ENCODE measurements at regions not wholly inside any gene's neighbourhood (a gene's known extent, or its start where the extent isn't known, plus 50 kb on each side); places are given as distances from the start of the nearest gene placed in this dataset.
"Not testable (repeated sequence)": the region's sequence is repeated elsewhere in the genome, so short reads cannot be mapped to it uniquely, and the experiment has no call there.

GRCh38 chr3:104263477-104263876 is 1103.2 kb upstream of the ALCAM start:
- H3K4me3 ChIP-seq (ENCODE audit: low read depth, low read length): no peak overlapping the region
- TF ChIP-seq, protein P1, sequence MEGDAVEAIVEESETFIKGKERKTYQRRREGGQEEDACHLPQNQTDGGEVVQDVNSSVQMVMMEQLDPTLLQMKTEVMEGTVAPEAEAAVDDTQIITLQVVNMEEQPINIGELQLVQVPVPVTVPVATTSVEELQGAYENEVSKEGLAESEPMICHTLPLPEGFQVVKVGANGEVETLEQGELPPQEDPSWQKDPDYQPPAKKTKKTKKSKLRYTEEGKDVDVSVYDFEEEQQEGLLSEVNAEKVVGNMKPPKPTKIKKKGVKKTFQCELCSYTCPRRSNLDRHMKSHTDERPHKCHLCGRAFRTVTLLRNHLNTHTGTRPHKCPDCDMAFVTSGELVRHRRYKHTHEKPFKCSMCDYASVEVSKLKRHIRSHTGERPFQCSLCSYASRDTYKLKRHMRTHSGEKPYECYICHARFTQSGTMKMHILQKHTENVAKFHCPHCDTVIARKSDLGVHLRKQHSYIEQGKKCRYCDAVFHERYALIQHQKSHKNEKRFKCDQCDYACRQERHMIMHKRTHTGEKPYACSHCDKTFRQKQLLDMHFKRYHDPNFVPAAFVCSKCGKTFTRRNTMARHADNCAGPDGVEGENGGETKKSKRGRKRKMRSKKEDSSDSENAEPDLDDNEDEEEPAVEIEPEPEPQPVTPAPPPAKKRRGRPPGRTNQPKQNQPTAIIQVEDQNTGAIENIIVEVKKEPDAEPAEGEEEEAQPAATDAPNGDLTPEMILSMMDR (IDR thresholded peaks at IDR 0.05; ENCODE audit: low read depth, low read length, missing control alignments): no peak
- no peak for DNase-seq (ENCODE audit: low read depth)

- not testable (repeated sequence) for H3K4me3 ChIP-seq (ENCODE audit: low read depth, low read length); DNase-seq (ENCODE audit: low read depth)
These were observed 1100.5 kb upstream of the ALCAM start for GRCh38 chr3:104266219-104266618.

DNA sequence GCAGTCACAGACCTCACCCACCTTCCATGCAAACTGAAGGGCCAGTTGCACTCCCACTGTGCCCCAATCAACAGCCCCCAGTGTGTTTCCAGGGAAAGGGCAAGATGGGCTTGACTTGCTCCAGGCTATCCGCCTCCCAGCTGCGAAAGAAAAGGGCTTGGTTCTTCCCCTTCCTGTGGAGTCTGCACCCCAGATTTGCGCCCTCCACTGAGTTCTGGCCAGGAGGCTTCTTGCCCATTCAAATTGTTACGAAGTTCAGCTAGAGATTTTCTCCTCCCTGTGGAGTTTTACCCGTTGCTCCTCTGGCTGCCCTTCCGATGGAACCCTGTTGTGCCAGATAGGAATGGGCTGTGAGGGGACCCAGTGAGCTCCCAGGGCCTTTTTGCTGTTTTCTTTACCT is 1096.9 kb upstream of the ALCAM start:
- TF ChIP-seq, protein P1 (IDR thresholded peaks at IDR 0.05; ENCODE audit: low read depth, low read length, missing control alignments): no peak
- H3K4me3 ChIP-seq (ENCODE audit: low read depth, low read length): no peak overlapping the region

DNA sequence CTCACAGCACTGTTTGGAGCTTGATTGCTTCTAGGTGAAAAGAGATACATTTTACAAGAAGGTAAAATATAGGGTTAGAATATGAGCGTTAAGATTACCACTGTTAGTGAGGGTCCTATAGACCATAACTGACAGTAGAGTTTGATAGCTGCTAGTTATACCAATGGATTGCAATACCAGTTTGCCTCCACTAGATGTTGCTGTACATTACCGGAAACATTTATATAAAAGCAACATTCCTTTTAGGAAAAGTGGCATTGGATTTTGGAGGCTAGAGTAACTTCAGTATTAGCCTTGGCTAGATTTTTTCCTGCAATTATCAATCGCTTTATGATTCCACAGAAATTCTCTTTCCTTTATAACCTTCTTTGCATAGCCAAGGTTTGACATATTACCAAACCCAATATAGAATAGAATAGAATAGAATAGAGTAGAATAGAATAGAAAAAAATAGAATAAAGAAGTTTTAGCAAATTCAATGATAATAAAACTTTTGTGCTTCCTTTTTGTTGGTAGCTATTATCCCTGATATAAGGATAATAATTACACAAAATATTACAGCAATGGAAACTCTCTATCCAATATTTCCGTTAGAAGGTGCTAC is 1093.6 kb upstream of the ALCAM start:
- no peak for DNase-seq (ENCODE audit: low read depth)
- H3K4me3 ChIP-seq (ENCODE audit: low read depth, low read length): no peak overlapping the region
- TF ChIP-seq, protein P1 (IDR thresholded peaks at IDR 0.05; ENCODE audit: low read depth, low read length, missing control alignments): peak; percentile 76

More for the DNA sequence above, 1096.9 kb upstream of the ALCAM start:
- no peak for DNase-seq (ENCODE audit: low read depth)

GRCh38 chr3:104275199-104275598 is 1091.5 kb upstream of the ALCAM start:
- TF ChIP-seq, protein P1 (IDR thresholded peaks at IDR 0.05; ENCODE audit: low read depth, low read length, missing control alignments): no peak
- DNase-seq (ENCODE audit: low read depth): no peak
- no peak overlapping the region for H3K4me3 ChIP-seq (ENCODE audit: low read depth, low read length)

DNA sequence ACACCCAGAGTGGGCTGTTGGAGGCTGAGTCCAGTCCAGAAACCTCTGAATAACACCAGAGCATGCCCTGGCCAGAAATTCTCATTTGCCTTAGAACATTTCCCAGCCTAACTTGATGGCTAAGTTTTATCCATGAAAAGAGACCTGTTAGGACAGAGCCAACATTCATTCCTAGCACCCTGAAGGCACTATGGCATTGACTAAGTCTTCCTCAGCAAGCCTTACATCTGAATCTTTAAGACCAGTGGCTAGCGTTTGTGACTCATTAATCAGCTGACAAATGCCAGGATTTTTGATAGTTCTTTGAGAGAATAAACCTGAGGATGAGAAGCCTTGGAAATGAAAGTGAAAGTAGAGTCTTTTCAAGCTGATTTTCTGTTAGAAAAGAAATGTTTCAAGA is 1087.1 kb upstream of the ALCAM start:
- TF ChIP-seq, protein P1 (IDR thresholded peaks at IDR 0.05; ENCODE audit: low read depth, low read length, missing control alignments): no peak
- H3K4me3 ChIP-seq (ENCODE audit: low read depth, low read length): no peak overlapping the region
- no peak for DNase-seq (ENCODE audit: low read depth)

DNA sequence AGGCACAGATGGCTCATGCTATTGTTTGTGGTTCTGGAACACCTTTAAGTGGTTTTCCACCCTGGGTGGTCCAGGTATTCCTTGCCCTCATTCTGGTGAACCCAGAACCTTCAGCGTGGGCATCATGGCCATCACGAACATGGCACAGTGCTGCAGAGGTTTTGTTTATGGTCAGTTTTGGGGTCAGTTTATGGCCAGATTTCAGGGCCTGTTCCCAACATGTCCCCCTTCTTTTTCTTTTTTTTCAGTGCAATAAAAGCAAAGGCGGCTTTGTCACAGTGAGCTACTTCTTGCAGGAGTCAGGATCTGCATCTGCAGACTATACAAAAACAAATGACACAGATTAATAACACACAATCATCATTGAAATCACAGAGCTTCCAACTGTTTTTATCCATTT is 1085.0 kb upstream of the ALCAM start:
- no peak overlapping the region for H3K4me3 ChIP-seq (ENCODE audit: low read depth, low read length)
- DNase-seq (ENCODE audit: low read depth): no peak
- TF ChIP-seq, protein P1 (IDR thresholded peaks at IDR 0.05; ENCODE audit: low read depth, low read length, missing control alignments): no peak

All from GM12864 (cell line).